ENCODE measurements at regions not wholly inside any gene's neighbourhood (a gene's known extent, or its start where the extent isn't known, plus 50 kb on each side); places are given as distances from the start of the nearest gene placed in this dataset.
A peak's percentile ranks its signal among the peaks of the same experiment; 100 is the strongest.

GRCh38 chr16:58847902-58848661 lies 114.0 kb upstream of the GOT2 start (continued):
- TF ChIP-seq ZBTB49 (CRISPR knock-in tag; IDR thresholded peaks at IDR 0.05; ENCODE audit: borderline replicate concordance) (no peak), NCOA2 (CRISPR knock-in tag; IDR thresholded peaks at IDR 0.05) (no peak; the same call in 1 of the 2 replicates), ZBTB8A (CRISPR knock-in tag; IDR thresholded peaks at IDR 0.05; ENCODE audit: borderline replicate concordance, low read depth) (no peak), SUZ12 (IDR thresholded peaks at IDR 0.05; ENCODE audit: low read depth, low read length) (no peak), ZNF253 (CRISPR knock-in tag; IDR thresholded peaks at IDR 0.05; ENCODE audit: borderline replicate concordance) (no peak), HIVEP1 (CRISPR knock-in tag; IDR thresholded peaks at IDR 0.05) (no peak), KLF16 (CRISPR knock-in tag; IDR thresholded peaks at IDR 0.05) (0 out of 4 replicates have a peak, but pooled peaks of 1 of the 2 experiments have one; percentile 36), KLF12 (CRISPR knock-in tag; IDR thresholded peaks at IDR 0.05; ENCODE audit: borderline replicate concordance) (no peak), HNRNPL (IDR thresholded peaks at IDR 0.05; ENCODE audit: low read depth, low read length) (no peak), RBM39 (IDR thresholded peaks at IDR 0.05; ENCODE audit: low read depth, low read length, poor library complexity, severe bottlenecking) (no peak), ZNF788 (CRISPR knock-in tag; IDR thresholded peaks at IDR 0.05; ENCODE audit: borderline replicate concordance) (no peak), ZNF142 (CRISPR knock-in tag; IDR thresholded peaks at IDR 0.05) (no peak), ZNF383 (CRISPR knock-in tag; IDR thresholded peaks at IDR 0.05; ENCODE audit: borderline replicate concordance) (no peak), MED1 (CRISPR knock-in tag; IDR thresholded peaks at IDR 0.05) (0 out of 2 replicates have a peak, but pooled peaks have one; percentile 5), ZBTB4 (CRISPR knock-in tag; IDR thresholded peaks at IDR 0.05; ENCODE audit: borderline replicate concordance) (no peak), SMARCC2 (IDR thresholded peaks at IDR 0.05) (no peak), SIX1 (CRISPR knock-in tag; IDR thresholded peaks at IDR 0.05; ENCODE audit: borderline replicate concordance) (0 out of 2 replicates have a peak, but pooled peaks have one; percentile 14)

Data from HepG2 (cell line).